Gastrocnemius medialis (tissue), 4 donors: ENCODE measurements at regions not wholly inside any gene's neighbourhood (a gene's known extent, or its start where the extent isn't known, plus 50 kb on each side); places are given as distances from the start of the nearest gene placed in this dataset.

ENCODE experiments used
- POLR2A ChIP-seq, 2 donors: fragments of 450-650 bp; IDR thresholded peaks; one replicate each; pipeline ENCODE4 v1.6.1; 2017; ENCODE audit warnings: antibody characterized with exemption in 2 of 2, mild to moderate bottlenecking in 2 of 2, moderate library complexity in 2 of 2
- TF ChIP-seq, protein P1 (sequence below), 5 experiments: fragments of 450-650 bp in 3 of 5; fragments of 200-600 bp in 2 of 5; sonication (generic) in 2 of 5; IDR thresholded peaks in 4 of 5; conservative IDR thresholded peaks in 1 of 5; 1 replicate in 4 of 5; 2 replicates in 1 of 5; pipeline ENCODE4 v1.5.1; 2016 to 2019; ENCODE audit warnings: antibody characterized with exemption in 5 of 5, mild to moderate bottlenecking in 3 of 5, moderate library complexity in 3 of 5

DNA sequence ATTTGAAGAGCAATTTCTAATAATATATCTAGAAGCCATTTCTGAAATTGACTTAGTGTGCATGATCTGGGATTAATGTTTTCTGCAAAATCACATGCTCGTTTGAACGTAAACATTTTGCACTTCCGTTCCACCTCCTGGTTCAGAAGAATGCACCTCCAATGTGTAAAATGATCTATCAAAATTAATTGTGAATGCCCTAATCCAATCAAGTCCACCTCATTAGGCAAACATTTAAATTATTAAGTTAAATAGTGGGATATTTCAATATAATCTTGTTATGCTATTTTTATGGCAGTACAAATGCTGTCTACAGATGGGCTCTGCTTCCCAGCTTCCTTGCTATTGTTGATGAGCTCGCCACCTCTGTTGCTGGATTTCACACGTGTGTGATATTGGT, 542.5 kb downstream of the INSC start:
- TF ChIP-seq, protein P1, sequence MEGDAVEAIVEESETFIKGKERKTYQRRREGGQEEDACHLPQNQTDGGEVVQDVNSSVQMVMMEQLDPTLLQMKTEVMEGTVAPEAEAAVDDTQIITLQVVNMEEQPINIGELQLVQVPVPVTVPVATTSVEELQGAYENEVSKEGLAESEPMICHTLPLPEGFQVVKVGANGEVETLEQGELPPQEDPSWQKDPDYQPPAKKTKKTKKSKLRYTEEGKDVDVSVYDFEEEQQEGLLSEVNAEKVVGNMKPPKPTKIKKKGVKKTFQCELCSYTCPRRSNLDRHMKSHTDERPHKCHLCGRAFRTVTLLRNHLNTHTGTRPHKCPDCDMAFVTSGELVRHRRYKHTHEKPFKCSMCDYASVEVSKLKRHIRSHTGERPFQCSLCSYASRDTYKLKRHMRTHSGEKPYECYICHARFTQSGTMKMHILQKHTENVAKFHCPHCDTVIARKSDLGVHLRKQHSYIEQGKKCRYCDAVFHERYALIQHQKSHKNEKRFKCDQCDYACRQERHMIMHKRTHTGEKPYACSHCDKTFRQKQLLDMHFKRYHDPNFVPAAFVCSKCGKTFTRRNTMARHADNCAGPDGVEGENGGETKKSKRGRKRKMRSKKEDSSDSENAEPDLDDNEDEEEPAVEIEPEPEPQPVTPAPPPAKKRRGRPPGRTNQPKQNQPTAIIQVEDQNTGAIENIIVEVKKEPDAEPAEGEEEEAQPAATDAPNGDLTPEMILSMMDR (IDR thresholded peaks at IDR 0.05 in 4 of 5, conservative IDR thresholded peaks at IDR 0.05 in 1 of 5): no peak
- TF ChIP-seq POLR2A (IDR thresholded peaks at IDR 0.05): no peak
